ENCODE measurements at regions not wholly inside any gene's neighbourhood (a gene's known extent, or its start where the extent isn't known, plus 50 kb on each side); places are given as distances from the start of the nearest gene placed in this dataset.

DNA sequence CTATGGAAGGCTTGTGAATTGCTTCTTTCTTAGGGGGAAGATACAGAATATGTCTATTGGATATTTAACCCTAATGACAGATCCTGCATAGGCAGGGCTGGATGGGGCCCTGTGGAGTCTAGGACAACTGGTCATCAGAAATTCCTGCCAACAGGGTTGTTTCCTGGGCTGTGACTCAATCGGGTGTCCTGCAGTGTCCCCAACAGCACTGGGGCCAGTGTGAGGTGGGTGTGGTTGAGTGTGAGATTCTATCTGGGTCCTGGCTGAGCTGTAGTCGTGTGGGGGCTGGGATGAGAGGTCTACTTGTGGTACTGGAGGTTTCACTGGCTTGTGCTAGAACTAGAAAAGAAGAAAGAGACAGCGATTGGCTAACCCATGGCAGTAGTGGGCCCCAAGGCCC, 87.3 kb upstream of the WDR1 start:
- Histone ChIP-seq H3K27me3 (ENCODE audit: control insufficient read depth, insufficient read depth, low read length) (no peaks in the 10 kb centered on the region), H2BK5ac (ENCODE audit: low read depth, low read length, poor library complexity, severe bottlenecking) (no peak overlapping the region), H2AFZ (replicated peaks; ENCODE audit: low read length, poor library complexity) (no peak overlapping the region), H2BK20ac (ENCODE audit: low read depth, low read length) (no peak overlapping the region), H2BK120ac (ENCODE audit: low read depth, low read length) (no peak overlapping the region), H3K27ac (ENCODE audit: insufficient read depth, low read length) (no peak overlapping the region), H4K91ac (ENCODE audit: insufficient read depth, low read depth, low read length) (no peak overlapping the region), H3K9me3 (ENCODE audit: control insufficient read depth, insufficient read depth, low read length) (no peaks in the 10 kb centered on the region), H4K5ac (ENCODE audit: low read depth, low read length) (no peak overlapping the region), H3K9me1 (ENCODE audit: insufficient read depth, low read length) (no peaks in the 10 kb centered on the region), H3K4me3 (ENCODE audit: insufficient read depth, low read depth, low read length) (no peak overlapping the region), H3K4me2 (ENCODE audit: low read depth, low read length) (no peak overlapping the region), H4K8ac (ENCODE audit: low read depth in 2 of 2, low read length in 2 of 2) (no peak overlapping the region), H3K4me1 (ENCODE audit: control insufficient read depth, insufficient read depth, low read length) (no peaks in the 10 kb centered on the region), H3K23ac (ENCODE audit: low read depth, low read length) (no peak overlapping the region), H2BK15ac (ENCODE audit: low read depth, low read length) (no peak overlapping the region), H3K36me3 (ENCODE audit: control insufficient read depth, insufficient read depth, low read length) (no peaks in the 10 kb centered on the region), H3K4ac (ENCODE audit: low read depth, low read length) (no peak overlapping the region), H3K9ac (ENCODE audit: low read depth, low read length) (no peak overlapping the region), H2AK5ac (ENCODE audit: low read depth, low read length) (no peak overlapping the region), H3K79me1 (ENCODE audit: low read depth in 1 of 2, low read length in 2 of 2) (no peaks in the 10 kb centered on the region), H3K18ac (ENCODE audit: low read depth, low read length) (no peak overlapping the region), H3K56ac (ENCODE audit: extremely low read depth, insufficient read depth, low read length) (no peak overlapping the region), H4K20me1 (ENCODE audit: insufficient read depth, low read length) (no peaks in the 10 kb centered on the region), H2AK9ac (replicated peaks; ENCODE audit: low read depth, low read length, poor library complexity) (no peak overlapping the region), H3K14ac (replicated peaks; ENCODE audit: low read depth, low read length) (no peak overlapping the region)
- no peak for DNase-seq
- BruUV-seq (replicated peaks) = no TSS peak
- POLR2A ChIA-PET (ENCODE audit: unreplicated experiment) = no interaction called here
- intact Hi-C loops (cut with micrococcal nuclease) (no loop called here), dilution Hi-C loops (cut with HindIII; ENCODE audit: low sequenced_read_pairs, unreplicated experiment) (no loop called here), in situ Hi-C loops (cut with MboI; ENCODE audit: low sequenced_read_pairs) (no loop called here)
- TF ChIP-seq, protein P1, sequence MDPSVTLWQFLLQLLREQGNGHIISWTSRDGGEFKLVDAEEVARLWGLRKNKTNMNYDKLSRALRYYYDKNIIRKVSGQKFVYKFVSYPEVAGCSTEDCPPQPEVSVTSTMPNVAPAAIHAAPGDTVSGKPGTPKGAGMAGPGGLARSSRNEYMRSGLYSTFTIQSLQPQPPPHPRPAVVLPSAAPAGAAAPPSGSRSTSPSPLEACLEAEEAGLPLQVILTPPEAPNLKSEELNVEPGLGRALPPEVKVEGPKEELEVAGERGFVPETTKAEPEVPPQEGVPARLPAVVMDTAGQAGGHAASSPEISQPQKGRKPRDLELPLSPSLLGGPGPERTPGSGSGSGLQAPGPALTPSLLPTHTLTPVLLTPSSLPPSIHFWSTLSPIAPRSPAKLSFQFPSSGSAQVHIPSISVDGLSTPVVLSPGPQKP (IDR thresholded peaks at IDR 0.05; ENCODE audit: borderline replicate concordance, low read depth, low read length) = no peak
- TF ChIP-seq MAZ (IDR thresholded peaks at IDR 0.05; ENCODE audit: borderline replicate concordance, low read depth, low read length) (no peak), RAD21 (IDR thresholded peaks at IDR 0.05; ENCODE audit: low read length) (no peak), RFX5 (IDR thresholded peaks at IDR 0.05; ENCODE audit: low read depth, low read length) (no peak), SMC3 (IDR thresholded peaks at IDR 0.05; ENCODE audit: low read depth, low read length) (no peak), CHD1 (IDR thresholded peaks at IDR 0.05; ENCODE audit: low read depth, low read length) (no peak), POLR2A (IDR thresholded peaks at IDR 0.05; ENCODE audit: low read depth, low read length) (no peak), RCOR1 (IDR thresholded peaks at IDR 0.05; ENCODE audit: insufficient replicate concordance, low read length) (no peak), MAFK (IDR thresholded peaks at IDR 0.05; ENCODE audit: low read depth, low read length) (no peak), CEBPB (IDR thresholded peaks at IDR 0.05; ENCODE audit: low read depth, low read length) (no peak), BHLHE40 (IDR thresholded peaks at IDR 0.05; ENCODE audit: low read depth, low read length) (no peak)
- TF ChIP-seq, protein P2, sequence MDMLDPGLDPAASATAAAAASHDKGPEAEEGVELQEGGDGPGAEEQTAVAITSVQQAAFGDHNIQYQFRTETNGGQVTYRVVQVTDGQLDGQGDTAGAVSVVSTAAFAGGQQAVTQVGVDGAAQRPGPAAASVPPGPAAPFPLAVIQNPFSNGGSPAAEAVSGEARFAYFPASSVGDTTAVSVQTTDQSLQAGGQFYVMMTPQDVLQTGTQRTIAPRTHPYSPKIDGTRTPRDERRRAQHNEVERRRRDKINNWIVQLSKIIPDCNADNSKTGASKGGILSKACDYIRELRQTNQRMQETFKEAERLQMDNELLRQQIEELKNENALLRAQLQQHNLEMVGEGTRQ (IDR thresholded peaks at IDR 0.05; ENCODE audit: low read depth, low read length) = no peak
- TF ChIP-seq, protein P3, sequence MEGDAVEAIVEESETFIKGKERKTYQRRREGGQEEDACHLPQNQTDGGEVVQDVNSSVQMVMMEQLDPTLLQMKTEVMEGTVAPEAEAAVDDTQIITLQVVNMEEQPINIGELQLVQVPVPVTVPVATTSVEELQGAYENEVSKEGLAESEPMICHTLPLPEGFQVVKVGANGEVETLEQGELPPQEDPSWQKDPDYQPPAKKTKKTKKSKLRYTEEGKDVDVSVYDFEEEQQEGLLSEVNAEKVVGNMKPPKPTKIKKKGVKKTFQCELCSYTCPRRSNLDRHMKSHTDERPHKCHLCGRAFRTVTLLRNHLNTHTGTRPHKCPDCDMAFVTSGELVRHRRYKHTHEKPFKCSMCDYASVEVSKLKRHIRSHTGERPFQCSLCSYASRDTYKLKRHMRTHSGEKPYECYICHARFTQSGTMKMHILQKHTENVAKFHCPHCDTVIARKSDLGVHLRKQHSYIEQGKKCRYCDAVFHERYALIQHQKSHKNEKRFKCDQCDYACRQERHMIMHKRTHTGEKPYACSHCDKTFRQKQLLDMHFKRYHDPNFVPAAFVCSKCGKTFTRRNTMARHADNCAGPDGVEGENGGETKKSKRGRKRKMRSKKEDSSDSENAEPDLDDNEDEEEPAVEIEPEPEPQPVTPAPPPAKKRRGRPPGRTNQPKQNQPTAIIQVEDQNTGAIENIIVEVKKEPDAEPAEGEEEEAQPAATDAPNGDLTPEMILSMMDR (conservative IDR thresholded peaks at IDR 0.05; ENCODE audit: low read depth, low read length) = no peak
- WGBS, 2 experiments (ENCODE audit: extremely low coverage in 2 of 2, insufficient read length in 1 of 2) = 0% methylated on average over 1 of the region's 3 CpGs; no CpG with 5 or more reads in 1 of the 2 experiments
- CTCF ChIA-PET = no interaction called here
- ATAC-seq (ENCODE audit: low read depth) = no peak
